Hematopoietic multipotent progenitor cell treated with erythropoietin and hydrocortisone succinate and interleukin-3 and kit ligand, for 8 days (in vitro differentiated cells): ENCODE measurements at regions not wholly inside any gene's neighbourhood (a gene's known extent, or its start where the extent isn't known, plus 50 kb on each side); places are given as distances from the start of the nearest gene placed in this dataset.

Source experiments
- DNase-seq: peaks from one replicate; pipeline ENCODE4 v3.0.0-alpha.2; 2015

- no peak for DNase-seq
Measured at GRCh38 chr3:102192575-102192974, 242.2 kb upstream of the ZPLD1 start.

- no peak for DNase-seq
Measured at GRCh38 chr3:102193255-102193654, 241.6 kb upstream of the ZPLD1 start.

- no peak for DNase-seq
Measured at GRCh38 chr3:102194001-102194400, 240.8 kb upstream of the ZPLD1 start.

GRCh38 chr3:102194760-102195159 lies 240.1 kb upstream of the ZPLD1 start:
- no peak for DNase-seq

GRCh38 chr3:102195198-102195948 lies 239.4 kb upstream of the ZPLD1 start:
- DNase-seq = no peak

- DNase-seq = no peak
Measured at GRCh38 chr3:102200126-102200525, 234.7 kb upstream of the ZPLD1 start.

GRCh38 chr3:102200560-102200959 lies 234.3 kb upstream of the ZPLD1 start:
- DNase-seq = no peak

GRCh38 chr3:102205647-102206046 lies 229.2 kb upstream of the ZPLD1 start:
- DNase-seq = no peak

- DNase-seq = peak; percentile 51
Measured at GRCh38 chr3:102206511-102207031, 228.2 kb upstream of the ZPLD1 start.

- DNase-seq = no peak
Measured at GRCh38 chr3:102207151-102207571, 227.7 kb upstream of the ZPLD1 start.

GRCh38 chr3:102215166-102215565 lies 219.6 kb upstream of the ZPLD1 start:
- DNase-seq = no peak

- peak; percentile 48 for DNase-seq
Measured at GRCh38 chr3:102223132-102223531, 211.7 kb upstream of the ZPLD1 start.

GRCh38 chr3:102224171-102224570 lies 210.6 kb upstream of the ZPLD1 start:
- DNase-seq = peak; percentile 31

GRCh38 chr3:102225005-102225404 lies 209.8 kb upstream of the ZPLD1 start:
- no peak for DNase-seq

GRCh38 chr3:102225407-102226132 lies 209.2 kb upstream of the ZPLD1 start:
- peak; percentile 63 for DNase-seq

- no peak for DNase-seq
Measured at GRCh38 chr3:102226463-102226862, 208.4 kb upstream of the ZPLD1 start.

GRCh38 chr3:102229062-102229655 lies 205.7 kb upstream of the ZPLD1 start:
- peak; percentile 80 for DNase-seq

- DNase-seq = no peak
Measured at GRCh38 chr3:102230057-102230456, 204.8 kb upstream of the ZPLD1 start.

GRCh38 chr3:102233881-102234280 lies 200.9 kb upstream of the ZPLD1 start:
- DNase-seq = no peak

GRCh38 chr3:102235679-102236078 lies 199.1 kb upstream of the ZPLD1 start:
- DNase-seq = no peak

- no peak for DNase-seq
Measured at GRCh38 chr3:102237181-102237580, 197.6 kb upstream of the ZPLD1 start.

GRCh38 chr3:102237838-102238237 lies 197.0 kb upstream of the ZPLD1 start:
- DNase-seq = no peak

GRCh38 chr3:102238362-102238761 lies 196.5 kb upstream of the ZPLD1 start:
- no peak for DNase-seq

- no peak for DNase-seq
Measured at GRCh38 chr3:102240720-102241119, 194.1 kb upstream of the ZPLD1 start.
